Keratinocyte (primary cell): ENCODE measurements at regions not wholly inside any gene's neighbourhood (a gene's known extent, or its start where the extent isn't known, plus 50 kb on each side); places are given as distances from the start of the nearest gene placed in this dataset.
"Not testable (repeated sequence)": the region's sequence is repeated elsewhere in the genome, so short reads cannot be mapped to it uniquely, and the experiment has no call there.

Experiments
- DNase-seq: peaks from one replicate; pipeline ENCODE4 v3.0.0-alpha.2; 2011; ENCODE audit warnings: low read depth, missing footprints, low spot score
- FAIRE-seq: peaks from 2 replicates; lab custom pipeline; 2011; peaks lifted over from hg19 to GRCh38; lab: Jason Lieb, UNC
- H2AFZ ChIP-seq: 2 replicates; pipeline ENCODE4 v1.6.0; 2012; ENCODE audit warnings: low read length, control low read depth, inconsistent platforms; ENCODE audit not compliant: control insufficient read depth
- H3K27ac ChIP-seq: 2 replicates; pipeline ENCODE4 v1.5.1; 2011; ENCODE audit warnings: low read length; ENCODE audit not compliant: control insufficient read depth, insufficient read depth
- H3K27me3 ChIP-seq: 3 replicates; pipeline ENCODE4 v1.6.0; 2011; ENCODE audit warnings: low read length; ENCODE audit not compliant: control insufficient read depth, insufficient read depth; ENCODE audit errors: extremely low read depth
- H3K36me3 ChIP-seq, 2 experiments: 2 replicates in 1 of 2; 3 replicates in 1 of 2; pipeline ENCODE4 v1.5.1; 2011; ENCODE audit warnings: low read length in 2 of 2, mild to moderate bottlenecking in 1 of 2; ENCODE audit not compliant: control insufficient read depth in 2 of 2, insufficient read depth in 2 of 2; ENCODE audit errors: extremely low read depth in 1 of 2
- H3K4me1 ChIP-seq: 3 replicates; pipeline ENCODE4 v1.5.1; 2011; ENCODE audit warnings: low read length; ENCODE audit not compliant: control insufficient read depth, insufficient read depth; ENCODE audit errors: extremely low read depth
- H3K4me2 ChIP-seq: 3 replicates; pipeline ENCODE4 v1.6.0; 2011; ENCODE audit warnings: low read depth, low read length; ENCODE audit not compliant: control insufficient read depth, insufficient read depth; ENCODE audit errors: extremely low read depth
- H3K4me3 ChIP-seq, 3 experiments: fragments of 200-600 bp in 1 of 3; sonication (generic) in 1 of 3; 2 replicates in 2 of 3; 3 replicates in 1 of 3; pipeline ENCODE4 v1.5.1; 2011 to 2016; ENCODE audit warnings: low read length in 3 of 3, mild to moderate bottlenecking in 3 of 3, control low read depth in 2 of 3, inconsistent platforms in 1 of 3, low read depth in 1 of 3, mixed read lengths in 1 of 3, mixed run types in 1 of 3, moderate library complexity in 1 of 3; ENCODE audit not compliant: control insufficient read depth in 2 of 3, insufficient read depth in 2 of 3; ENCODE audit errors: extremely low read depth in 1 of 3
- H3K79me2 ChIP-seq: 2 replicates; pipeline ENCODE4 v1.6.0; 2012; ENCODE audit warnings: low read length; ENCODE audit not compliant: control insufficient read depth, insufficient read depth
- H3K9ac ChIP-seq: 3 replicates; pipeline ENCODE4 v1.6.0; 2011; ENCODE audit warnings: low read length; ENCODE audit not compliant: control insufficient read depth, insufficient read depth; ENCODE audit errors: extremely low read depth
- H3K9me1 ChIP-seq: 3 replicates; pipeline ENCODE4 v1.6.0; 2011; ENCODE audit warnings: low read length; ENCODE audit not compliant: control insufficient read depth, insufficient read depth; ENCODE audit errors: extremely low read depth
- H3K9me3 ChIP-seq: 2 replicates; pipeline ENCODE4 v1.5.1; 2012; ENCODE audit warnings: low read depth, low read length; ENCODE audit not compliant: control insufficient read depth
- H4K20me1 ChIP-seq: 3 replicates; pipeline ENCODE4 v1.6.0; 2011; ENCODE audit warnings: low read length; ENCODE audit not compliant: control insufficient read depth, insufficient read depth; ENCODE audit errors: extremely low read depth
- CTCF ChIP-seq, 3 experiments: IDR thresholded peaks in 1 of 3; conservative IDR thresholded peaks in 1 of 3; optimal IDR thresholded peaks in 1 of 3; 2 replicates in 2 of 3; 3 replicates in 1 of 3; pipeline versions ENCODE3 to v1.5.1; 2011; ENCODE audit warnings: low read length in 3 of 3, mild to moderate bottlenecking in 3 of 3, moderate library complexity in 2 of 3, control low read depth in 1 of 3, inconsistent platforms in 1 of 3; ENCODE audit not compliant: insufficient read depth in 2 of 3; ENCODE audit errors: extremely low read depth in 1 of 3
- EZH2 ChIP-seq: IDR thresholded peaks from one replicate; pipeline ENCODE4 v1.6.1; 2012; ENCODE audit warnings: inconsistent platforms, mild to moderate bottlenecking, low read length, moderate library complexity
- dilution Hi-C: fragments of 300-500 bp; cut with MboI; formaldehyde crosslinking; loops from one replicate; pipeline ENCODE4 v1.7.0; 2020; ENCODE audit warnings: low sequenced_read_pairs; ENCODE audit not compliant: extremely low pct_ligation_motif_present

DNA sequence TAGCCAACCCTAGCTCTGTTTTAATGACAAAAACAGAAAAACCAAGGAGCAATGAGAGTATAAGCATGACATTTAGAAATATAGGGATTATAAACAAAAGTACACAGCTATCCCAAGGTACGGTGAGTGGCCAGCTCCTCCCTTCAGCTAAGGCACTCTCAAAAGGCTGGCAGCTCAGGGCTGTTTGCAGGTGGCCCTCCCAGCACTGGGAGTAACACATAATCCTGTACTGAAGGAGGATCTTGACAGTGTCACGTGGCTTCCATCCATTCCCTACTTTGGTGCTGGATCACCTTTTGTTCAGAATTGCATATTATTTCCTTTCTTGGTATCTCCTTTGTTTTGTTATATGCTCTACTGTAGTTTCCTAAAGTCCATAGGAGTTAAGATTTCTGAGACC is 500.8 kb downstream of the KCNJ18 start:
- H3K27me3 ChIP-seq: no peaks in the 10 kb centered on the region
- TF ChIP-seq CTCF (optimal IDR thresholded peaks at IDR 0.05 in 1 of 3, IDR thresholded peaks at IDR 0.05 in 1 of 3, conservative IDR thresholded peaks at IDR 0.05 in 1 of 3; ENCODE audit: extremely low read depth in 1 of 3, insufficient read depth in 2 of 3, low read length in 3 of 3) (no peak), EZH2 (no peak)
- no peak for FAIRE-seq
- no peaks in the 10 kb centered on the region for H3K79me2 ChIP-seq
- H3K4me3 ChIP-seq: no peak overlapping the region
- H2AFZ ChIP-seq: no peak overlapping the region
- H3K9me1 ChIP-seq: no peaks in the 10 kb centered on the region
- H3K27ac ChIP-seq: no peak overlapping the region
- peaks cover 2% of the 10 kb centered on the region for H3K9me3 ChIP-seq
- H4K20me1 ChIP-seq: no peaks in the 10 kb centered on the region
- H3K9ac ChIP-seq: no peak overlapping the region
- DNase-seq: no peak
- dilution Hi-C loops: no loop called here
- H3K4me1 ChIP-seq: no peaks in the 10 kb centered on the region
- no peak overlapping the region for H3K4me2 ChIP-seq
- H3K36me3 ChIP-seq: no peaks in the 10 kb centered on the region

DNA sequence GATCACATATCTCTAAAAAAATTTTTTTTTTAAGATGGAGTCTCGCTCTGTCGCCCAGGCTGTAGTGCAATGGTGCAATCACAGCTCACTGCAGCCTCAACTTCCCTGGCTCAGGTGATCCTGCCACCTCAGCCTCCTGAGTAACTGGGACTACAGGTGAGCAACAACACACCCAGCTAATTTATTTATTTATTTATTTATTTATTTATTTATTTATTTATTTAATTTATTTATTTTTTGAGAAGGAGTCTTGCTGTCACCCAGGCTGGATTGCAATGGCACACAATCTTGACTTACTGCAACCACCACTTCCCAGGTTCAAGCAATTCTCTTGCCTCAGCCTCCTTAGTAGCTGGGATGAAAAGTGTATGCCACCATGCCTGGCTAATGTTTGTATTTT is 507.9 kb downstream of the KCNJ18 start:
- H3K79me2 ChIP-seq, H4K20me1 ChIP-seq, H3K27ac ChIP-seq, H3K4me3 ChIP-seq, H3K27me3 ChIP-seq, dilution Hi-C loops, H3K36me3 ChIP-seq, H3K4me1 ChIP-seq, FAIRE-seq, H3K9me1 ChIP-seq, DNase-seq, H2AFZ ChIP-seq, H3K9ac ChIP-seq, H3K9me3 ChIP-seq, H3K4me2 ChIP-seq: not testable (repeated sequence)

DNA sequence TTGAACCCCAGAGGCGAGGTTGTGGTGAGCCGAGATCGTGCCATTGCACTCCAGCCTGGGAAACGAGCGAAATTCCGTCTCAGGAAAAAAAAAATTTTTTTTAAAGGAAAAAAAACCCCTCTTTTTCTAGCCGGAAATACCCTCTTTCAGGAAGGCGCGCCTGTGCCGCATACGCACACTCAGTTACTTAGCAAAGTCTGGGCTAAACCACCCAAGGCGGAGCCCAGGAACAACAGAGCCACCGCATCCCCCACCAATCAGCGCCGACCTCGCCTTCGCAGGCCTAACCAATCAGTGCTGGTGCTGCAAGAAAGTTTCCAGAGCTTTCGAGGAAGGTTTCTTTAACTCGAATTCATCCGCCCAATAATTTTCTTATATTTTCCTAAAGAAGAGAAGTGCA is 510.4 kb downstream of the KCNJ18 start:
- Histone ChIP-seq H3K36me3 (no peaks in the 10 kb centered on the region), H3K27ac (no peak overlapping the region), H4K20me1 (no peaks in the 10 kb centered on the region), H3K9me1 (no peaks in the 10 kb centered on the region), H3K79me2 (no peaks in the 10 kb centered on the region), H3K9me3 (peaks cover 4% of the 10 kb centered on the region), H3K4me2 (no peak overlapping the region), H2AFZ (no peak overlapping the region), H3K27me3 (no peaks in the 10 kb centered on the region), H3K4me3 (no peak overlapping the region), H3K4me1 (no peaks in the 10 kb centered on the region), H3K9ac (no peak overlapping the region)
- no peak for FAIRE-seq
- dilution Hi-C loops: no loop called here
- TF ChIP-seq CTCF (optimal IDR thresholded peaks at IDR 0.05 in 1 of 3, IDR thresholded peaks at IDR 0.05 in 1 of 3, conservative IDR thresholded peaks at IDR 0.05 in 1 of 3; ENCODE audit: extremely low read depth in 1 of 3, insufficient read depth in 2 of 3, low read length in 3 of 3) (no peak), EZH2 (no peak)
- no peak for DNase-seq
